ENCODE measurements at regions not wholly inside any gene's neighbourhood (a gene's known extent, or its start where the extent isn't known, plus 50 kb on each side); places are given as distances from the start of the nearest gene placed in this dataset.

DNA sequence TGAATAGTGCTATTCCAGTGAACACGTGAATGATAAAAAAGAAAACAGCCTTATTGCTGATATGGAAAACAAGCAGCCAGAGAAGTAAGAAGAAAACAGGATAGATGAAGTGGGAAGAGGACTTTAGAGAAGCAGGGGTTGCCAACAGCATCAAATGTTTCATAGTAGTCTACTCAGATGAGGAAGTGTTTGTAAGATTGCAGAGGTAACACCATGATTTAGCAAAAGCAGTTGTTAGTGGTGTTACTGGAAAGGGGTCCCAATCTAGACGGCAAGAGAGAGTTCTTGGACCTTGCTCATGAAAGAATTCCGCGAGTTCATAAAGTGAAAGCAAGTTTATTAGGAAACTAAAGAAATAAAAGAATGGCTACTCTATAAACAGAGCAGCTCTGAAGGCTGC is 108.8 kb upstream of the MCTP2 start:
- Mint-ChIP-seq H3K27ac (ENCODE audit: unreplicated experiment) (no peak overlapping the region), H3K4me1 (ENCODE audit: low read depth, unreplicated experiment) (no peaks in the 10 kb centered on the region), H3K9me3 (ENCODE audit: low read depth, unreplicated experiment) (no peaks in the 10 kb centered on the region), H3K36me3 (ENCODE audit: insufficient read depth, unreplicated experiment) (no peaks in the 10 kb centered on the region), H3K4me3 (ENCODE audit: low read depth, unreplicated experiment) (no peak overlapping the region), H3K27me3 (ENCODE audit: unreplicated experiment) (peaks cover 37% of the 10 kb centered on the region)
- intact Hi-C loops (cut with micrococcal nuclease; ENCODE audit: unreplicated experiment) = no loop called here
- TF ChIP-seq, protein P1, sequence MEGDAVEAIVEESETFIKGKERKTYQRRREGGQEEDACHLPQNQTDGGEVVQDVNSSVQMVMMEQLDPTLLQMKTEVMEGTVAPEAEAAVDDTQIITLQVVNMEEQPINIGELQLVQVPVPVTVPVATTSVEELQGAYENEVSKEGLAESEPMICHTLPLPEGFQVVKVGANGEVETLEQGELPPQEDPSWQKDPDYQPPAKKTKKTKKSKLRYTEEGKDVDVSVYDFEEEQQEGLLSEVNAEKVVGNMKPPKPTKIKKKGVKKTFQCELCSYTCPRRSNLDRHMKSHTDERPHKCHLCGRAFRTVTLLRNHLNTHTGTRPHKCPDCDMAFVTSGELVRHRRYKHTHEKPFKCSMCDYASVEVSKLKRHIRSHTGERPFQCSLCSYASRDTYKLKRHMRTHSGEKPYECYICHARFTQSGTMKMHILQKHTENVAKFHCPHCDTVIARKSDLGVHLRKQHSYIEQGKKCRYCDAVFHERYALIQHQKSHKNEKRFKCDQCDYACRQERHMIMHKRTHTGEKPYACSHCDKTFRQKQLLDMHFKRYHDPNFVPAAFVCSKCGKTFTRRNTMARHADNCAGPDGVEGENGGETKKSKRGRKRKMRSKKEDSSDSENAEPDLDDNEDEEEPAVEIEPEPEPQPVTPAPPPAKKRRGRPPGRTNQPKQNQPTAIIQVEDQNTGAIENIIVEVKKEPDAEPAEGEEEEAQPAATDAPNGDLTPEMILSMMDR (IDR thresholded peaks at IDR 0.05; ENCODE audit: unreplicated experiment) = no peak
- BruUV-seq (replicated peaks) = no TSS peak
- no peak for DNase-seq
- CTCF ChIA-PET = no interaction called here

DNA sequence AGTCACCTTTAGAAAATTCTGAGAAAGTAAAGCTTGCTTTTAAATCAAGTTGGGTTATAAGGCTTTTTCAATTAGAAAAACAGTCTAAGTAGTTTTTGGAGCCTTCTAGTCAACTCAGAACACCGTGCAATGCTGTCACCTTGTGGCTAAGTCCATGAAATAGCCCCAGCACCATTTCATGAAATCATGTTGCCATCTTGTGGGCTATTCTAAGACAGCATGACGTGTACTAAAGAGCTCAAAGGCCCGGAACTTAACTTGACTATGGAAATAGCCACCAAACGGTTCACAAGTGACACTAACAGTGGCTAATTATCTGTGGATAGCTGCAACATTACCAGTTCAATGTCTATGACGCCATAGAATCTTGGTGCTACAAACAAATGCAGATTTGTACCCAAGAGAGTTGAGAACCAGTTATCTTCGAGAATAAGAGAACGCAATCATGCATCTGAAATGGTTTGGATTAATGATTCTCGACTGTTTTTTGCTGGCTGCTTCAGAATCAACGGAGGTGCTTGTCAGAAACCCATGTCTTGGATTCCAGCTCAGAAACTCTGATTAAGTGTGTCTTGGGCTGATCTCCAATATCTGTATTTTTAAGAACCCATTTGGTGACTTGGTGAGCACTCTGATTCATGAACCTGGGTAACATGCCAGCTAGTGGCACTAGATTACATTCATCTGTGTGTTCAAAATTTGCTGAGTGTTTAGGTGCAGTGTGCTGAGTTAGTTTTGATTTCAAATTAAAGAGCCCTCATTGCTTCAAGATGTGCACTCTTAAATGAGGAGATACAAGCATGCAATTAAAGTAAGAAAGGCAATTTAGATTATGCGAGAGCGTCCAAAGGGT is 111.2 kb upstream of the MCTP2 start:
- H3K27ac Mint-ChIP-seq (ENCODE audit: unreplicated experiment) = no peak overlapping the region
- H3K36me3 Mint-ChIP-seq (ENCODE audit: insufficient read depth, unreplicated experiment) = no peaks in the 10 kb centered on the region
- H3K9me3 Mint-ChIP-seq (ENCODE audit: low read depth, unreplicated experiment) = no peaks in the 10 kb centered on the region
- H3K4me3 Mint-ChIP-seq (ENCODE audit: low read depth, unreplicated experiment) = no peak overlapping the region
- TF ChIP-seq, protein P1 (IDR thresholded peaks at IDR 0.05; ENCODE audit: unreplicated experiment) = peak; percentile 84
- peaks cover 37% of the 10 kb centered on the region for H3K27me3 Mint-ChIP-seq (ENCODE audit: unreplicated experiment)
- peak; percentile 69 for DNase-seq
- H3K4me1 Mint-ChIP-seq (ENCODE audit: low read depth, unreplicated experiment) = no peaks in the 10 kb centered on the region
- no TSS peak for BruUV-seq (replicated peaks)
- intact Hi-C loops (cut with micrococcal nuclease; ENCODE audit: unreplicated experiment) = loop anchor here (1.0 kb wide), 3 partner anchors 123 to 1090 kb away; no protein-coding TSS in a partner anchor
- CTCF ChIA-PET = interaction anchor here (0.5 to 2.1 kb wide), 27 partner anchors 9 to 1323 kb away, joined by 3 to 75 read pairs (median 3); no protein-coding TSS in a partner anchor

- no peaks in the 10 kb centered on the region for H3K4me1 Mint-ChIP-seq (ENCODE audit: low read depth, unreplicated experiment)
- CTCF ChIA-PET = interaction anchor here (1.0 to 2.1 kb wide), 18 partner anchors 8 to 1322 kb away, joined by 3 to 75 read pairs (median 6); no protein-coding TSS in a partner anchor
- BruUV-seq (replicated peaks) = no TSS peak
These were observed 112.0 kb upstream of the MCTP2 start for GRCh38 chr15:94119298-94119811.

GRCh38 chr15:94110476-94111130 is 120.8 kb upstream of the MCTP2 start:
- no peak overlapping the region for H3K27ac Mint-ChIP-seq (ENCODE audit: unreplicated experiment)
- TF ChIP-seq, protein P1 (IDR thresholded peaks at IDR 0.05; ENCODE audit: unreplicated experiment) = no peak
- H3K9me3 Mint-ChIP-seq (ENCODE audit: low read depth, unreplicated experiment) = no peaks in the 10 kb centered on the region
- intact Hi-C loops (cut with micrococcal nuclease; ENCODE audit: unreplicated experiment) = no loop called here
- no peak overlapping the region for H3K4me3 Mint-ChIP-seq (ENCODE audit: low read depth, unreplicated experiment)
- DNase-seq = no peak
- CTCF ChIA-PET = interaction anchor here (1.3 kb wide), 1 partner anchor 9 kb away, joined by 6 read pairs; no protein-coding TSS in a partner anchor
- no peaks in the 10 kb centered on the region for H3K4me1 Mint-ChIP-seq (ENCODE audit: low read depth, unreplicated experiment)
- H3K36me3 Mint-ChIP-seq (ENCODE audit: insufficient read depth, unreplicated experiment) = no peaks in the 10 kb centered on the region
- H3K27me3 Mint-ChIP-seq (ENCODE audit: unreplicated experiment) = peaks cover 42% of the 10 kb centered on the region
- no TSS peak for BruUV-seq (replicated peaks)

More at GRCh38 chr15:94119298-94119811, 112.0 kb upstream of the MCTP2 start:
- H3K36me3 Mint-ChIP-seq (ENCODE audit: insufficient read depth, unreplicated experiment) = no peaks in the 10 kb centered on the region
- TF ChIP-seq, protein P1 (IDR thresholded peaks at IDR 0.05; ENCODE audit: unreplicated experiment) = no peak
- peaks cover 34% of the 10 kb centered on the region for H3K27me3 Mint-ChIP-seq (ENCODE audit: unreplicated experiment)
- H3K27ac Mint-ChIP-seq (ENCODE audit: unreplicated experiment) = no peak overlapping the region
- H3K4me3 Mint-ChIP-seq (ENCODE audit: low read depth, unreplicated experiment) = no peak overlapping the region
- H3K9me3 Mint-ChIP-seq (ENCODE audit: low read depth, unreplicated experiment) = no peaks in the 10 kb centered on the region
- DNase-seq = no peak
- intact Hi-C loops (cut with micrococcal nuclease; ENCODE audit: unreplicated experiment) = no loop called here
